LNCaP clone FGC (cell line): ENCODE measurements at regions not wholly inside any gene's neighbourhood (a gene's known extent, or its start where the extent isn't known, plus 50 kb on each side); places are given as distances from the start of the nearest gene placed in this dataset.
"Not testable (repeated sequence)": the region's sequence is repeated elsewhere in the genome, so short reads cannot be mapped to it uniquely, and the experiment has no call there.

Experiments used
- DNase-seq: peaks from one replicate; pipeline ENCODE4 v3.0.0-alpha.2; 2011; ENCODE audit warnings: low read depth
- H3K4me3 ChIP-seq: 2 replicates; pipeline ENCODE4 v1.5.1; 2011; ENCODE audit warnings: mild to moderate bottlenecking, low read depth, low read length, control low read depth
- TF ChIP-seq, protein P1 (sequence below): IDR thresholded peaks from 2 replicates; pipeline ENCODE4 v1.5.1; 2012; ENCODE audit warnings: mild to moderate bottlenecking; ENCODE audit not compliant: control insufficient read depth, insufficient read depth; ENCODE audit errors: extremely low read depth

DNA sequence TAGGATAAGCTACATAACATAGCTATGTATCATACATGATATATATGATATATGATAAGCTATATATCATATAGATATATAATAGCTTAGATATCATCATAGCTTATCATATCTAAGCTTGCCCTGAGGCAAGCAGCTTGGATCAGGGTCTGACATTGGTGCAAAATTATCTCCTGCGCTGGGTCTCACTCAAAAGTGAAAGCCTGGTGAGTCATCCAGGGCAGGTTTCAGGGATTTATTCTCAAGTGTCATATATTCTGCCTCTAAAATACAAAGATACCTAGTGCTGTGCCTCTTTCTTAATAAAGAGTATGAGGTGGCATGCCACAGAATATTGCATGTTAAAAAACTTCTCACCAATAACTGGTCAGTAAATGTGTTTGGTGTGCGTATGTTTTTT lies 105.9 kb downstream of the CDC14C start:
- DNase-seq, result no peak
- TF ChIP-seq, protein P1, sequence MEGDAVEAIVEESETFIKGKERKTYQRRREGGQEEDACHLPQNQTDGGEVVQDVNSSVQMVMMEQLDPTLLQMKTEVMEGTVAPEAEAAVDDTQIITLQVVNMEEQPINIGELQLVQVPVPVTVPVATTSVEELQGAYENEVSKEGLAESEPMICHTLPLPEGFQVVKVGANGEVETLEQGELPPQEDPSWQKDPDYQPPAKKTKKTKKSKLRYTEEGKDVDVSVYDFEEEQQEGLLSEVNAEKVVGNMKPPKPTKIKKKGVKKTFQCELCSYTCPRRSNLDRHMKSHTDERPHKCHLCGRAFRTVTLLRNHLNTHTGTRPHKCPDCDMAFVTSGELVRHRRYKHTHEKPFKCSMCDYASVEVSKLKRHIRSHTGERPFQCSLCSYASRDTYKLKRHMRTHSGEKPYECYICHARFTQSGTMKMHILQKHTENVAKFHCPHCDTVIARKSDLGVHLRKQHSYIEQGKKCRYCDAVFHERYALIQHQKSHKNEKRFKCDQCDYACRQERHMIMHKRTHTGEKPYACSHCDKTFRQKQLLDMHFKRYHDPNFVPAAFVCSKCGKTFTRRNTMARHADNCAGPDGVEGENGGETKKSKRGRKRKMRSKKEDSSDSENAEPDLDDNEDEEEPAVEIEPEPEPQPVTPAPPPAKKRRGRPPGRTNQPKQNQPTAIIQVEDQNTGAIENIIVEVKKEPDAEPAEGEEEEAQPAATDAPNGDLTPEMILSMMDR, result no peak
- no peak overlapping the region for H3K4me3 ChIP-seq

- DNase-seq, H3K4me3 ChIP-seq: not testable (repeated sequence)
Measured at GRCh38 chr7:49033140-49033539, 108.8 kb downstream of the CDC14C start.

DNA sequence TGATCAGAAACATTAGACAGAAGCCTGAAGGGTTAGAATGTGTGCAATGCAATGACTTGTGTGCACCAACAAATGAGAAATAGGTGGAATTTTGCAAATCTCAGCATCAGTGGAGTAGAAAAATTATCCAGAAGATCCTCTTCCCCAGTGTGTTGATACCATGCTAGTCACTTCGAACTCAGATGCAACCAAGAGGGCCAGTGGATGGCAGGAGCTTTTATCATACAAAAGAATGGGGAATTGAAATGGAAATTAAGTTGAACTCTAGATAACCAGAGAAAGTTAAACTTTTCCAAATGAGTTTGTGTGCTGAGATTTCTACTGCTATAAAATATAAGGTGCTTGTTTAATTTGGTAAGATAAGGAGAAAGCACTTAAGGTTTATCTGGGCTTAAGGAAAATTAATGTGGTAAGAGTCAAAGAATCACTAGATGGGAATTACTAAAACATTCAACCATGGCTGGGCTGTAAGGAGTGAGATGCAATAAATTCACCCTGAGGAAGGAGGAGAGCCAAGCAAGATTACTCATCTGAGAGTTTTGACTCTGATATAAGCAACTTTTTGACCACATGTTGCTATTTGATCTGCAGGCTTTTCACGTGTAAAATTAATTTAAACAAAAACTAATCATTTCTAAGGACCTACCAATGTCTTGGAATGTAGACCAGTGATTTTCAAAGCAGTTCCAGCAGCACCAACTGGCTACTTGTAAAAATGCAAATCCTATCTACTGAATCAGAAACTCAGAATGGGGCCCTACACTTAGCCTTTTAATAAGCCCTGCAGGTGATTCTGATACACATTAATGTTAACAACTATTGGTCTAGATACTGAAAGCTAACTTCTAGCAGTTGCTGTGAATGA lies 113.2 kb downstream of the CDC14C start:
- TF ChIP-seq, protein P1, result no peak
- no peak for DNase-seq
- no peak overlapping the region for H3K4me3 ChIP-seq

GRCh38 chr7:49038821-49039358 lies 114.5 kb downstream of the CDC14C start:
- no peak overlapping the region for H3K4me3 ChIP-seq
- TF ChIP-seq, protein P1, result no peak

GRCh38 chr7:49060743-49061142 lies 136.4 kb downstream of the CDC14C start:
- TF ChIP-seq, protein P1, result no peak
- H3K4me3 ChIP-seq, result no peak overlapping the region
- DNase-seq, result no peak

More at GRCh38 chr7:49038821-49039358, 114.5 kb downstream of the CDC14C start:
- DNase-seq, result no peak

- TF ChIP-seq, protein P1, result no peak
- DNase-seq, result no peak
- H3K4me3 ChIP-seq, result no peak overlapping the region
Measured at GRCh38 chr7:49074538-49074937, 150.2 kb downstream of the CDC14C start.

- H3K4me3 ChIP-seq, result no peak overlapping the region
- TF ChIP-seq, protein P1, result no peak
- no peak for DNase-seq
Measured at GRCh38 chr7:49080896-49081475, 156.6 kb downstream of the CDC14C start.
